Urothelium cell line (cell line): ENCODE measurements at regions not wholly inside any gene's neighbourhood (a gene's known extent, or its start where the extent isn't known, plus 50 kb on each side); places are given as distances from the start of the nearest gene placed in this dataset.

Source experiments
- DNase-seq: peaks from one replicate; pipeline ENCODE4 v3.0.0; 2011; ENCODE audit warnings: low spot score, mixed read lengths
- FAIRE-seq: peaks from 2 replicates; lab custom pipeline; 2011; peaks lifted over from hg19 to GRCh38; lab: Jason Lieb, UNC

- no peak for DNase-seq
- FAIRE-seq, result no peak
Observed at GRCh38 chr2:60329225-60329624, 224.2 kb downstream of the BCL11A start.

GRCh38 chr2:60324536-60324935 is 228.9 kb downstream of the BCL11A start:
- no peak for FAIRE-seq
- no peak for DNase-seq

GRCh38 chr2:60321816-60322215 is 231.6 kb downstream of the BCL11A start:
- no peak for FAIRE-seq
- no peak for DNase-seq

GRCh38 chr2:60320724-60321123 is 232.7 kb downstream of the BCL11A start:
- FAIRE-seq, result no peak
- DNase-seq, result no peak

GRCh38 chr2:60319031-60319547 is 234.4 kb downstream of the BCL11A start:
- DNase-seq (no peak), FAIRE-seq (no peak)

GRCh38 chr2:60318544-60318943 is 234.9 kb downstream of the BCL11A start:
- no peak for DNase-seq
- FAIRE-seq, result no peak

GRCh38 chr2:60317844-60318243 is 235.6 kb downstream of the BCL11A start:
- no peak for FAIRE-seq
- no peak for DNase-seq

- DNase-seq (no peak), FAIRE-seq (no peak)
Observed at GRCh38 chr2:60317034-60317386, 236.4 kb downstream of the BCL11A start.

GRCh38 chr2:60316381-60317033 is 236.9 kb downstream of the BCL11A start:
- DNase-seq, result no peak
- FAIRE-seq, result no peak

GRCh38 chr2:60313470-60314172 is 239.8 kb downstream of the BCL11A start:
- DNase-seq (no peak), FAIRE-seq (no peak)

- DNase-seq, result no peak
- no peak for FAIRE-seq
Observed at GRCh38 chr2:60312618-60313017, 240.8 kb downstream of the BCL11A start.

GRCh38 chr2:60311524-60311923 is 241.9 kb downstream of the BCL11A start:
- DNase-seq (no peak), FAIRE-seq (no peak)

GRCh38 chr2:60309941-60310660 is 243.4 kb downstream of the BCL11A start:
- DNase-seq, result no peak

GRCh38 chr2:60309336-60309735 is 244.1 kb downstream of the BCL11A start:
- FAIRE-seq (no peak), DNase-seq (no peak)

More at GRCh38 chr2:60309941-60310660, 243.4 kb downstream of the BCL11A start:
- no peak for FAIRE-seq

GRCh38 chr2:60306267-60306861 is 247.1 kb downstream of the BCL11A start:
- FAIRE-seq, result no peak
- DNase-seq, result no peak

GRCh38 chr2:60303680-60304079 is 249.8 kb downstream of the BCL11A start:
- DNase-seq (no peak), FAIRE-seq (no peak)

- DNase-seq, result no peak
- FAIRE-seq, result no peak
Observed at GRCh38 chr2:60302377-60303126, 250.9 kb downstream of the BCL11A start.

- FAIRE-seq (no peak), DNase-seq (no peak)
Observed at GRCh38 chr2:60301726-60302125, 251.7 kb downstream of the BCL11A start.

- DNase-seq, result no peak
- FAIRE-seq, result no peak
Observed at GRCh38 chr2:60299179-60299578, 254.3 kb downstream of the BCL11A start.

- no peak for FAIRE-seq
Observed at GRCh38 chr2:60298006-60298696, 255.3 kb downstream of the BCL11A start.

More at GRCh38 chr2:60298006-60298696, 255.3 kb downstream of the BCL11A start:
- no peak for DNase-seq
